ENCODE measurements at regions not wholly inside any gene's neighbourhood (a gene's known extent, or its start where the extent isn't known, plus 50 kb on each side); places are given as distances from the start of the nearest gene placed in this dataset.

- TF ChIP-seq, protein P1, sequence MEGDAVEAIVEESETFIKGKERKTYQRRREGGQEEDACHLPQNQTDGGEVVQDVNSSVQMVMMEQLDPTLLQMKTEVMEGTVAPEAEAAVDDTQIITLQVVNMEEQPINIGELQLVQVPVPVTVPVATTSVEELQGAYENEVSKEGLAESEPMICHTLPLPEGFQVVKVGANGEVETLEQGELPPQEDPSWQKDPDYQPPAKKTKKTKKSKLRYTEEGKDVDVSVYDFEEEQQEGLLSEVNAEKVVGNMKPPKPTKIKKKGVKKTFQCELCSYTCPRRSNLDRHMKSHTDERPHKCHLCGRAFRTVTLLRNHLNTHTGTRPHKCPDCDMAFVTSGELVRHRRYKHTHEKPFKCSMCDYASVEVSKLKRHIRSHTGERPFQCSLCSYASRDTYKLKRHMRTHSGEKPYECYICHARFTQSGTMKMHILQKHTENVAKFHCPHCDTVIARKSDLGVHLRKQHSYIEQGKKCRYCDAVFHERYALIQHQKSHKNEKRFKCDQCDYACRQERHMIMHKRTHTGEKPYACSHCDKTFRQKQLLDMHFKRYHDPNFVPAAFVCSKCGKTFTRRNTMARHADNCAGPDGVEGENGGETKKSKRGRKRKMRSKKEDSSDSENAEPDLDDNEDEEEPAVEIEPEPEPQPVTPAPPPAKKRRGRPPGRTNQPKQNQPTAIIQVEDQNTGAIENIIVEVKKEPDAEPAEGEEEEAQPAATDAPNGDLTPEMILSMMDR (conservative IDR thresholded peaks at IDR 0.05; ENCODE audit: low read depth in 2 of 2) = no peak
Observed at GRCh38 chr6:6993503-6994237, 114.1 kb upstream of the RREB1 start (continued).

GRCh38 chr6:6994796-6995195 is 113.0 kb upstream of the RREB1 start:
- Mint-ChIP-seq H3K4me3 (no peak overlapping the region), H3K36me3 (ENCODE audit: low read depth) (no peaks in the 10 kb centered on the region), H3K27ac (no peak overlapping the region), H3K9me3 (no peaks in the 10 kb centered on the region), H3K27me3 (ENCODE audit: insufficient read depth, low read depth, poor library complexity) (peaks cover 2% of the 10 kb centered on the region), H3K4me1 (peaks cover 13% of the 10 kb centered on the region)
- Histone ChIP-seq H3F3A (replicated peaks; ENCODE audit: low read depth) (no peaks in the 10 kb centered on the region), H3K79me2 (replicated peaks; ENCODE audit: insufficient read depth) (no peaks in the 10 kb centered on the region), H3K4me2 (no peak overlapping the region), H3K27ac (ENCODE audit: low read depth) (no peak overlapping the region), H4K20me1 (replicated peaks; ENCODE audit: insufficient read depth) (no peaks in the 10 kb centered on the region), H2AFZ (0 out of 2 replicates have a peak overlapping the region, but pooled peaks have one; percentile 59), H3K36me3 (ENCODE audit: insufficient read depth) (no peaks in the 10 kb centered on the region), H3K4me3 (no peak overlapping the region), H3K4me1 (ENCODE audit: insufficient read depth) (peaks cover 10% of the 10 kb centered on the region), H3K9me2 (ENCODE audit: insufficient read depth) (no peaks in the 10 kb centered on the region), H3K27me3 (ENCODE audit: insufficient read depth) (no peaks in the 10 kb centered on the region)
- DNase-seq (ENCODE audit: low spot score) = no peak
- no peak for ATAC-seq
- no peak for TF ChIP-seq POLR2AphosphoS5 (IDR thresholded peaks at IDR 0.05; ENCODE audit: low read depth)
- TF ChIP-seq EZH2phosphoT487 (IDR thresholded peaks at IDR 0.05; ENCODE audit: unreplicated experiment) = no peak
- TF ChIP-seq, protein P2, sequence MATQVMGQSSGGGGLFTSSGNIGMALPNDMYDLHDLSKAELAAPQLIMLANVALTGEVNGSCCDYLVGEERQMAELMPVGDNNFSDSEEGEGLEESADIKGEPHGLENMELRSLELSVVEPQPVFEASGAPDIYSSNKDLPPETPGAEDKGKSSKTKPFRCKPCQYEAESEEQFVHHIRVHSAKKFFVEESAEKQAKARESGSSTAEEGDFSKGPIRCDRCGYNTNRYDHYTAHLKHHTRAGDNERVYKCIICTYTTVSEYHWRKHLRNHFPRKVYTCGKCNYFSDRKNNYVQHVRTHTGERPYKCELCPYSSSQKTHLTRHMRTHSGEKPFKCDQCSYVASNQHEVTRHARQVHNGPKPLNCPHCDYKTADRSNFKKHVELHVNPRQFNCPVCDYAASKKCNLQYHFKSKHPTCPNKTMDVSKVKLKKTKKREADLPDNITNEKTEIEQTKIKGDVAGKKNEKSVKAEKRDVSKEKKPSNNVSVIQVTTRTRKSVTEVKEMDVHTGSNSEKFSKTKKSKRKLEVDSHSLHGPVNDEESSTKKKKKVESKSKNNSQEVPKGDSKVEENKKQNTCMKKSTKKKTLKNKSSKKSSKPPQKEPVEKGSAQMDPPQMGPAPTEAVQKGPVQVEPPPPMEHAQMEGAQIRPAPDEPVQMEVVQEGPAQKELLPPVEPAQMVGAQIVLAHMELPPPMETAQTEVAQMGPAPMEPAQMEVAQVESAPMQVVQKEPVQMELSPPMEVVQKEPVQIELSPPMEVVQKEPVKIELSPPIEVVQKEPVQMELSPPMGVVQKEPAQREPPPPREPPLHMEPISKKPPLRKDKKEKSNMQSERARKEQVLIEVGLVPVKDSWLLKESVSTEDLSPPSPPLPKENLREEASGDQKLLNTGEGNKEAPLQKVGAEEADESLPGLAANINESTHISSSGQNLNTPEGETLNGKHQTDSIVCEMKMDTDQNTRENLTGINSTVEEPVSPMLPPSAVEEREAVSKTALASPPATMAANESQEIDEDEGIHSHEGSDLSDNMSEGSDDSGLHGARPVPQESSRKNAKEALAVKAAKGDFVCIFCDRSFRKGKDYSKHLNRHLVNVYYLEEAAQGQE (IDR thresholded peaks at IDR 0.05; ENCODE audit: unreplicated experiment) = no peak
- no peak for TF ChIP-seq NANOG (IDR thresholded peaks at IDR 0.05; ENCODE audit: borderline replicate concordance)
- TF ChIP-seq EZH2 (IDR thresholded peaks at IDR 0.05; ENCODE audit: low read depth, unreplicated experiment) = no peak
- no peak for TF ChIP-seq JUNB (IDR thresholded peaks at IDR 0.05; ENCODE audit: unreplicated experiment)

GRCh38 chr6:6995328-6995727 is 112.4 kb upstream of the RREB1 start:
- Histone ChIP-seq H3K27me3 (ENCODE audit: insufficient read depth) (no peaks in the 10 kb centered on the region), H4K20me1 (replicated peaks; ENCODE audit: insufficient read depth) (no peaks in the 10 kb centered on the region), H3K4me1 (ENCODE audit: insufficient read depth) (peaks cover 10% of the 10 kb centered on the region), H2AFZ (peak overlapping the region; percentile 59; the same call in 1 of the 2 replicates), H3K27ac (ENCODE audit: low read depth) (no peak overlapping the region), H3K9me2 (ENCODE audit: insufficient read depth) (no peaks in the 10 kb centered on the region), H3K4me3 (no peak overlapping the region), H3K4me2 (no peak overlapping the region), H3F3A (replicated peaks; ENCODE audit: low read depth) (no peaks in the 10 kb centered on the region), H3K79me2 (replicated peaks; ENCODE audit: insufficient read depth) (no peaks in the 10 kb centered on the region), H3K36me3 (ENCODE audit: insufficient read depth) (no peaks in the 10 kb centered on the region)
- ATAC-seq (no peak), DNase-seq (ENCODE audit: low spot score) (no peak)
- peaks cover 2% of the 10 kb centered on the region for H3K27me3 Mint-ChIP-seq (ENCODE audit: insufficient read depth, low read depth, poor library complexity)
- no peaks in the 10 kb centered on the region for H3K36me3 Mint-ChIP-seq (ENCODE audit: low read depth)
- H3K4me3 Mint-ChIP-seq = no peak overlapping the region
- H3K9me3 Mint-ChIP-seq = no peaks in the 10 kb centered on the region
- H3K27ac Mint-ChIP-seq = no peak overlapping the region
- H3K4me1 Mint-ChIP-seq = peaks cover 13% of the 10 kb centered on the region
- TF ChIP-seq, protein P3, sequence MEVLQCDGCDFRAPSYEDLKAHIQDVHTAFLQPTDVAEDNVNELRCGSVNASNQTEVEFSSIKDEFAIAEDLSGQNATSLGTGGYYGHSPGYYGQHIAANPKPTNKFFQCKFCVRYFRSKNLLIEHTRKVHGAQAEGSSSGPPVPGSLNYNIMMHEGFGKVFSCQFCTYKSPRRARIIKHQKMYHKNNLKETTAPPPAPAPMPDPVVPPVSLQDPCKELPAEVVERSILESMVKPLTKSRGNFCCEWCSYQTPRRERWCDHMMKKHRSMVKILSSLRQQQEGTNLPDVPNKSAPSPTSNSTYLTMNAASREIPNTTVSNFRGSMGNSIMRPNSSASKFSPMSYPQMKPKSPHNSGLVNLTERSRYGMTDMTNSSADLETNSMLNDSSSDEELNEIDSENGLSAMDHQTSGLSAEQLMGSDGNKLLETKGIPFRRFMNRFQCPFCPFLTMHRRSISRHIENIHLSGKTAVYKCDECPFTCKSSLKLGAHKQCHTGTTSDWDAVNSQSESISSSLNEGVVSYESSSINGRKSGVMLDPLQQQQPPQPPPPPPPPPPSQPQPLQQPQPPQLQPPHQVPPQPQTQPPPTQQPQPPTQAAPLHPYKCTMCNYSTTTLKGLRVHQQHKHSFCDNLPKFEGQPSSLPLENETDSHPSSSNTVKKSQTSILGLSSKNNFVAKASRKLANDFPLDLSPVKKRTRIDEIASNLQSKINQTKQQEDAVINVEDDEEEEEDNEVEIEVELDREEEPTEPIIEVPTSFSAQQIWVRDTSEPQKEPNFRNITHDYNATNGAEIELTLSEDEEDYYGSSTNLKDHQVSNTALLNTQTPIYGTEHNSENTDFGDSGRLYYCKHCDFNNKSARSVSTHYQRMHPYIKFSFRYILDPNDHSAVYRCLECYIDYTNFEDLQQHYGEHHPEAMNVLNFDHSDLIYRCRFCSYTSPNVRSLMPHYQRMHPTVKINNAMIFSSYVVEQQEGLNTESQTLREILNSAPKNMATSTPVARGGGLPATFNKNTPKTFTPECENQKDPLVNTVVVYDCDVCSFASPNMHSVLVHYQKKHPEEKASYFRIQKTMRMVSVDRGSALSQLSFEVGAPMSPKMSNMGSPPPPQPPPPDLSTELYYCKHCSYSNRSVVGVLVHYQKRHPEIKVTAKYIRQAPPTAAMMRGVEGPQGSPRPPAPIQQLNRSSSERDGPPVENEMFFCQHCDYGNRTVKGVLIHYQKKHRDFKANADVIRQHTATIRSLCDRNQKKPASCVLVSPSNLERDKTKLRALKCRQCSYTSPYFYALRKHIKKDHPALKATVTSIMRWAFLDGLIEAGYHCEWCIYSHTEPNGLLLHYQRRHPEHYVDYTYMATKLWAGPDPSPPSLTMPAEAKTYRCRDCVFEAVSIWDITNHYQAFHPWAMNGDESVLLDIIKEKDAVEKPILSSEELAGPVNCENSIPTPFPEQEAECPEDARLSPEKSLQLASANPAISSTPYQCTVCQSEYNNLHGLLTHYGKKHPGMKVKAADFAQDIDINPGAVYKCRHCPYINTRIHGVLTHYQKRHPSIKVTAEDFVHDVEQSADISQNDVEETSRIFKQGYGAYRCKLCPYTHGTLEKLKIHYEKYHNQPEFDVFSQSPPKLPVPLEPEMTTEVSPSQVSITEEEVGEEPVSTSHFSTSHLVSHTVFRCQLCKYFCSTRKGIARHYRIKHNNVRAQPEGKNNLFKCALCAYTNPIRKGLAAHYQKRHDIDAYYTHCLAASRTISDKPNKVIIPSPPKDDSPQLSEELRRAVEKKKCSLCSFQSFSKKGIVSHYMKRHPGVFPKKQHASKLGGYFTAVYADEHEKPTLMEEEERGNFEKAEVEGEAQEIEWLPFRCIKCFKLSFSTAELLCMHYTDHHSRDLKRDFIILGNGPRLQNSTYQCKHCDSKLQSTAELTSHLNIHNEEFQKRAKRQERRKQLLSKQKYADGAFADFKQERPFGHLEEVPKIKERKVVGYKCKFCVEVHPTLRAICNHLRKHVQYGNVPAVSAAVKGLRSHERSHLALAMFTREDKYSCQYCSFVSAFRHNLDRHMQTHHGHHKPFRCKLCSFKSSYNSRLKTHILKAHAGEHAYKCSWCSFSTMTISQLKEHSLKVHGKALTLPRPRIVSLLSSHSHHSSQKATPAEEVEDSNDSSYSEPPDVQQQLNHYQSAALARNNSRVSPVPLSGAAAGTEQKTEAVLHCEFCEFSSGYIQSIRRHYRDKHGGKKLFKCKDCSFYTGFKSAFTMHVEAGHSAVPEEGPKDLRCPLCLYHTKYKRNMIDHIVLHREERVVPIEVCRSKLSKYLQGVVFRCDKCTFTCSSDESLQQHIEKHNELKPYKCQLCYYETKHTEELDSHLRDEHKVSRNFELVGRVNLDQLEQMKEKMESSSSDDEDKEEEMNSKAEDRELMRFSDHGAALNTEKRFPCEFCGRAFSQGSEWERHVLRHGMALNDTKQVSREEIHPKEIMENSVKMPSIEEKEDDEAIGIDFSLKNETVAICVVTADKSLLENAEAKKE (CRISPR knock-in tag; IDR thresholded peaks at IDR 0.05) = no peak
